ENCODE measurements at regions not wholly inside any gene's neighbourhood (a gene's known extent, or its start where the extent isn't known, plus 50 kb on each side); places are given as distances from the start of the nearest gene placed in this dataset.

DNA sequence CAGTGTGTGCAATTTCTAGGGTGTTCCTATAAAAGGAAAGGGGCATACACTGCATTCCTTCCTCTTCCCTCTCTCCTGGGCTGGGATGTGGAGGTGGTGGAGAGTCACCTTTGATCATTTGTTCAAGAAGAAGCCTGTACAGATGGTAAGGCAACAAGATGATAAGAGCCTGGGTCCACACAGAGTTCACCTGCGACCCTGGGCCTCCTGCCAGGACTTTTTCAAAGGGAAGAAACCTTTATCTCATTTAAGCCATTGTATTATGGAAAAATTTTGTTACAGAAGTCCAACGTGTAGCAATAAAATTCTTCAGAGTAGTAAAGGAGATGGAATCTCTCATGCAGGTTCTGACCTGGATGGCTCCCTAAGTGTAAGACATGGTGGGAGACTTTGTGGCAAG is 189.1 kb downstream of the MIS18A start:
- ATAC-seq = no peak
- Histone ChIP-seq H3K4me3 (ENCODE audit: low read length) (no peak overlapping the region), H3K27ac (ENCODE audit: low read length) (no peak overlapping the region), H3K9me3 (ENCODE audit: control insufficient read depth, insufficient read depth, low read length) (peaks cover 2% of the 10 kb centered on the region), H3K4me1 (ENCODE audit: control insufficient read depth, insufficient read depth, low read length) (no peaks in the 10 kb centered on the region), H3K36me3 (ENCODE audit: control insufficient read depth, insufficient read depth, low read length) (no peaks in the 10 kb centered on the region), H3K27me3 (ENCODE audit: control insufficient read depth, insufficient read depth, low read length) (no peaks in the 10 kb centered on the region)
- H3K36me3 Mint-ChIP-seq = no peaks in the 10 kb centered on the region
- TF ChIP-seq CTCF (IDR thresholded peaks at IDR 0.05) = no peak
- no peaks in the 10 kb centered on the region for H3K4me1 Mint-ChIP-seq
- no peak for DNase-seq
- H3K9me3 Mint-ChIP-seq = no peaks in the 10 kb centered on the region
- intact Hi-C loops (cut with micrococcal nuclease) = no loop called here
- H3K4me3 Mint-ChIP-seq = no peak overlapping the region
- WGBS (ENCODE audit: insufficient coverage) = 77% methylated on average over 1 of the region's 2 CpGs
- H3K27me3 Mint-ChIP-seq (ENCODE audit: low read depth in 2 of 2) = peaks cover 2 to 8% of the 10 kb centered on the region in 2 donors
- H3K27ac Mint-ChIP-seq = no peak overlapping the region

DNA sequence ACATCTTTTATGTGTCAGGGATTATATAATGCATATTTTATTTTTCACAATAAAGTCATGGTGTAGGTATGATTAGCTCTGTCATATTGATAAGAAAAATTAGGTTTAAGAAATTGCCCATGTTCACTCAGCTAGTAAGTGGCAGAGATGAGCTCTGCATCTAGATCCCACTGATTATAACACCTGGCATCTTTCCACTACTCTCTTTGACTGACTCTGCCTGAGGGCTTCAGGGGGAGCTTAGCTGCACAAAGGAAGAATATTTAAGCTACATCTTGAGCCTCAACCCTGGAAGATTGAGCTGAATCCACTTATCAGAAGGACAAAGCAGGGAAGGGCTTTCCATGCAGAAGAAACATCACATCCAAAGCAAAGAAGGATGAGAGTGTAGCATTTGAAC is 190.4 kb downstream of the MIS18A start:
- H3K4me1 ChIP-seq (ENCODE audit: control insufficient read depth, insufficient read depth, low read length) = no peaks in the 10 kb centered on the region
- Mint-ChIP-seq H3K36me3 (no peaks in the 10 kb centered on the region), H3K4me1 (no peaks in the 10 kb centered on the region), H3K27me3 (ENCODE audit: low read depth in 2 of 2) (peaks cover 0 to 5% of the 10 kb centered on the region in 2 donors), H3K4me3 (no peak overlapping the region), H3K9me3 (no peaks in the 10 kb centered on the region), H3K27ac (no peak overlapping the region)
- intact Hi-C loops (cut with micrococcal nuclease) = no loop called here
- DNase-seq = no peak
- H3K4me3 ChIP-seq (ENCODE audit: low read length) = no peak overlapping the region
- TF ChIP-seq CTCF (IDR thresholded peaks at IDR 0.05) = no peak
- no peak overlapping the region for H3K27ac ChIP-seq (ENCODE audit: low read length)
- ATAC-seq = no peak
- no peaks in the 10 kb centered on the region for H3K27me3 ChIP-seq (ENCODE audit: control insufficient read depth, insufficient read depth, low read length)
- peaks cover 2% of the 10 kb centered on the region for H3K9me3 ChIP-seq (ENCODE audit: control insufficient read depth, insufficient read depth, low read length)
- H3K36me3 ChIP-seq (ENCODE audit: control insufficient read depth, insufficient read depth, low read length) = no peaks in the 10 kb centered on the region

- no peak overlapping the region for H3K27ac ChIP-seq (ENCODE audit: low read length)
- H3K4me1 ChIP-seq (ENCODE audit: control insufficient read depth, insufficient read depth, low read length) = no peaks in the 10 kb centered on the region
- H3K36me3 ChIP-seq (ENCODE audit: control insufficient read depth, insufficient read depth, low read length) = no peaks in the 10 kb centered on the region
- Mint-ChIP-seq H3K27ac (no peak overlapping the region), H3K4me3 (no peak overlapping the region), H3K4me1 (no peaks in the 10 kb centered on the region), H3K27me3 (ENCODE audit: low read depth in 2 of 2) (no peaks in the 10 kb centered on the region), H3K9me3 (no peaks in the 10 kb centered on the region), H3K36me3 (no peaks in the 10 kb centered on the region)
- H3K4me3 ChIP-seq (ENCODE audit: low read length) = no peak overlapping the region
- no peak for ATAC-seq
- TF ChIP-seq CTCF (IDR thresholded peaks at IDR 0.05) = no peak
- no peak for DNase-seq
- intact Hi-C loops (cut with micrococcal nuclease) = no loop called here
- WGBS (ENCODE audit: insufficient coverage) = 87% methylated on average over 1 of the region's 1 CpG
- H3K27me3 ChIP-seq (ENCODE audit: control insufficient read depth, insufficient read depth, low read length) = no peaks in the 10 kb centered on the region
- H3K9me3 ChIP-seq (ENCODE audit: control insufficient read depth, insufficient read depth, low read length) = peaks cover 2% of the 10 kb centered on the region
Measured at GRCh38 chr21:32087447-32087846, 191.4 kb downstream of the MIS18A start.

- no peaks in the 10 kb centered on the region for H3K36me3 ChIP-seq (ENCODE audit: control insufficient read depth, insufficient read depth, low read length)
- TF ChIP-seq CTCF (IDR thresholded peaks at IDR 0.05) = no peak
- Mint-ChIP-seq H3K27me3 (ENCODE audit: low read depth in 2 of 2) (no peaks in the 10 kb centered on the region), H3K4me1 (no peaks in the 10 kb centered on the region), H3K4me3 (no peak overlapping the region), H3K9me3 (no peaks in the 10 kb centered on the region), H3K27ac (no peak overlapping the region), H3K36me3 (no peaks in the 10 kb centered on the region)
- no peak overlapping the region for H3K4me3 ChIP-seq (ENCODE audit: low read length)
- DNase-seq = no peak
- H3K27ac ChIP-seq (ENCODE audit: low read length) = no peak overlapping the region
- H3K4me1 ChIP-seq (ENCODE audit: control insufficient read depth, insufficient read depth, low read length) = no peaks in the 10 kb centered on the region
- intact Hi-C loops (cut with micrococcal nuclease) = no loop called here
- ATAC-seq = no peak
- H3K9me3 ChIP-seq (ENCODE audit: control insufficient read depth, insufficient read depth, low read length) = no peaks in the 10 kb centered on the region
- H3K27me3 ChIP-seq (ENCODE audit: control insufficient read depth, insufficient read depth, low read length) = no peaks in the 10 kb centered on the region
- WGBS (ENCODE audit: insufficient coverage) = no CpG with 5 or more reads among the region's 2 CpGs
Measured at GRCh38 chr21:32083197-32083596, 195.7 kb downstream of the MIS18A start.

Measured in natural killer cell (primary cell).